Right cardiac atrium (tissue), 5 donors: ENCODE measurements at regions not wholly inside any gene's neighbourhood (a gene's known extent, or its start where the extent isn't known, plus 50 kb on each side); places are given as distances from the start of the nearest gene placed in this dataset.

Experiments used
- ATAC-seq, 2 donors: fragments of 200-7000 bp; cut with Tn5 transposase; one replicate each; pipeline versions ENCODE4 v1.8.0 to v1.9.1; 2020; ENCODE audit warnings: moderate library complexity in 2 of 2, mild to moderate bottlenecking in 1 of 2
- DNase-seq, 3 donors: peaks; one replicate each; pipeline ENCODE4 v3.0.0-alpha.2; 2020
- H3K27ac ChIP-seq: one replicate; pipeline ENCODE4 v1.5.1; 2013; ENCODE audit warnings: mild to moderate bottlenecking, low read length, control low read depth, moderate library complexity
- H3K27me3 ChIP-seq: one replicate; pipeline ENCODE4 v1.6.1; 2013; ENCODE audit not compliant: control insufficient read depth, insufficient read depth
- H3K4me1 ChIP-seq: one replicate; pipeline ENCODE4 v1.6.1; 2013; ENCODE audit warnings: low read length; ENCODE audit not compliant: control insufficient read depth, insufficient read depth
- H3K4me3 ChIP-seq: one replicate; pipeline ENCODE4 v1.5.1; 2013; ENCODE audit warnings: low read length, control low read depth
- H3K9me3 ChIP-seq: one replicate; pipeline ENCODE4 v1.6.1; 2013; ENCODE audit warnings: low read length; ENCODE audit not compliant: control insufficient read depth
- WGBS: extraction: QIAGEN DNeasy Blood & Tissue Kit; methylation state at CpG from one replicate; pipeline ENCODE4 v1.1.7; 2013; 5-methylcytosine and 5-hydroxymethylcytosine counted together
- intact Hi-C, 4 donors: fragments of 100-400 bp; cut with DNase I; formaldehyde crosslinking; loops; one replicate each; pipeline versions ENCODE4 v1.11.0 to v1.14.0; 2022 to 2023
- donor health status: healthy with polysubstance abuse.
- donor health status: DM: no; HTN: yes; CAD: no.
- donor health status: DM: no; HTN: no; CAD: no.
- donor health status: DM: no; HTN: yes; CAD: no; lungs with severe emphysema.
- donor health status: DM: yes; HTN: yes; CAD: no.

GRCh38 chr13:33686772-33687480, 131.0 kb upstream of the RFC3 start:
- Histone ChIP-seq H3K27me3 (no peaks in the 10 kb centered on the region), H3K9me3 (no peaks in the 10 kb centered on the region), H3K4me3 (no peak overlapping the region), H3K4me1 (no peaks in the 10 kb centered on the region), H3K27ac (no peak overlapping the region)
- 78% methylated on average over 7 of the region's 7 CpGs for WGBS
- intact Hi-C loops: no loop called here
- no peak for DNase-seq
- ATAC-seq: no peak

GRCh38 chr13:33690354-33690753, 127.6 kb upstream of the RFC3 start:
- WGBS: 92% methylated on average over 10 of the region's 10 CpGs
- DNase-seq (no peak), ATAC-seq (no peak)
- Histone ChIP-seq H3K27me3 (no peaks in the 10 kb centered on the region), H3K4me1 (no peaks in the 10 kb centered on the region), H3K4me3 (no peak overlapping the region), H3K27ac (no peak overlapping the region), H3K9me3 (no peaks in the 10 kb centered on the region)
- intact Hi-C loops: no loop called here

GRCh38 chr13:33691980-33692379, 126.0 kb upstream of the RFC3 start:
- intact Hi-C loops: no loop called here
- no peak for ATAC-seq
- no peaks in the 10 kb centered on the region for H3K27me3 ChIP-seq
- DNase-seq: no peak
- WGBS: 94% methylated on average over 11 of the region's 11 CpGs
- H3K4me1 ChIP-seq: no peaks in the 10 kb centered on the region
- no peaks in the 10 kb centered on the region for H3K9me3 ChIP-seq
- H3K27ac ChIP-seq: no peak overlapping the region
- no peak overlapping the region for H3K4me3 ChIP-seq

GRCh38 chr13:33692531-33692930, 125.4 kb upstream of the RFC3 start:
- intact Hi-C loops: no loop called here
- Histone ChIP-seq H3K27me3 (no peaks in the 10 kb centered on the region), H3K27ac (no peak overlapping the region), H3K4me3 (no peak overlapping the region), H3K9me3 (no peaks in the 10 kb centered on the region), H3K4me1 (no peaks in the 10 kb centered on the region)
- WGBS: 89% methylated on average over 2 of the region's 2 CpGs
- no peak for DNase-seq
- no peak for ATAC-seq

- Histone ChIP-seq H3K9me3 (no peaks in the 10 kb centered on the region), H3K27me3 (no peaks in the 10 kb centered on the region), H3K4me3 (no peak overlapping the region), H3K27ac (no peak overlapping the region), H3K4me1 (no peaks in the 10 kb centered on the region)
- DNase-seq (no peak), ATAC-seq (no peak)
- intact Hi-C loops: no loop called here
Observed at GRCh38 chr13:33694546-33694945, 123.4 kb upstream of the RFC3 start.

- Histone ChIP-seq H3K4me1 (no peaks in the 10 kb centered on the region), H3K4me3 (no peak overlapping the region), H3K27ac (no peak overlapping the region), H3K9me3 (no peaks in the 10 kb centered on the region), H3K27me3 (no peaks in the 10 kb centered on the region)
- intact Hi-C loops: no loop called here
- no peak for DNase-seq
- WGBS: 45% methylated on average over 1 of the region's 1 CpG
- ATAC-seq: no peak
Observed at GRCh38 chr13:33696530-33696929, 121.4 kb upstream of the RFC3 start.

GRCh38 chr13:33697926-33698325, 120.0 kb upstream of the RFC3 start:
- no peaks in the 10 kb centered on the region for H3K9me3 ChIP-seq
- ATAC-seq: no peak
- intact Hi-C loops: no loop called here
- no peaks in the 10 kb centered on the region for H3K4me1 ChIP-seq
- WGBS: 99% methylated on average over 1 of the region's 1 CpG
- H3K27me3 ChIP-seq: no peaks in the 10 kb centered on the region
- H3K27ac ChIP-seq: no peak overlapping the region
- H3K4me3 ChIP-seq: no peak overlapping the region
- DNase-seq: no peak

GRCh38 chr13:33707449-33707848, 110.5 kb upstream of the RFC3 start:
- H3K4me3 ChIP-seq: no peak overlapping the region
- intact Hi-C loops: no loop called here
- ATAC-seq: no peak
- no peaks in the 10 kb centered on the region for H3K4me1 ChIP-seq
- DNase-seq: no peak
- H3K27me3 ChIP-seq: no peaks in the 10 kb centered on the region
- 96% methylated on average over 3 of the region's 3 CpGs for whole genome bisulfite sequencing
- no peak overlapping the region for H3K27ac ChIP-seq
- H3K9me3 ChIP-seq: no peaks in the 10 kb centered on the region

- no peak for DNase-seq
- H3K9me3 ChIP-seq: no peaks in the 10 kb centered on the region
- no peaks in the 10 kb centered on the region for H3K4me1 ChIP-seq
- intact Hi-C loops: no loop called here
- no peaks in the 10 kb centered on the region for H3K27me3 ChIP-seq
- no peak overlapping the region for H3K27ac ChIP-seq
- no peak overlapping the region for H3K4me3 ChIP-seq
- ATAC-seq: peak in 1 of 2 donors; percentile 24
- 57% methylated on average over 1 of the region's 1 CpG for WGBS
Observed at GRCh38 chr13:33710924-33711323, 107.0 kb upstream of the RFC3 start.

- no peak for DNase-seq
Observed at GRCh38 chr13:33711436-33711835, 106.5 kb upstream of the RFC3 start.

GRCh38 chr13:33717775-33718174, 100.2 kb upstream of the RFC3 start:
- intact Hi-C loops: no loop called here
- Histone ChIP-seq H3K4me3 (no peak overlapping the region), H3K27me3 (no peaks in the 10 kb centered on the region), H3K9me3 (no peaks in the 10 kb centered on the region), H3K27ac (no peak overlapping the region), H3K4me1 (no peaks in the 10 kb centered on the region)
- ATAC-seq: no peak
- no peak for DNase-seq

More at GRCh38 chr13:33711436-33711835, 106.5 kb upstream of the RFC3 start:
- intact Hi-C loops: no loop called here
- Histone ChIP-seq H3K4me3 (no peak overlapping the region), H3K9me3 (no peaks in the 10 kb centered on the region), H3K27ac (no peak overlapping the region), H3K4me1 (no peaks in the 10 kb centered on the region), H3K27me3 (no peaks in the 10 kb centered on the region)
- ATAC-seq: no peak
- 38% methylated on average over 3 of the region's 3 CpGs for WGBS

- 0% methylated on average over 1 of the region's 1 CpG for WGBS
- H3K9me3 ChIP-seq: no peaks in the 10 kb centered on the region
- ATAC-seq (peak; percentile 54 to 58), DNase-seq (no peak)
- no peaks in the 10 kb centered on the region for H3K27me3 ChIP-seq
- no peak overlapping the region for H3K4me3 ChIP-seq
- intact Hi-C loops: loop anchor here (5.0 to 10.0 kb wide), 5 partner anchors 109 to 1137 kb away; partner anchors contain the start of gene PDS5B (in 2 of the 4)
- H3K4me1 ChIP-seq: no peaks in the 10 kb centered on the region
- no peak overlapping the region for H3K27ac ChIP-seq
Observed at GRCh38 chr13:33721724-33722123, 96.2 kb upstream of the RFC3 start.
